ENCODE measurements at regions not wholly inside any gene's neighbourhood (a gene's known extent, or its start where the extent isn't known, plus 50 kb on each side); places are given as distances from the start of the nearest gene placed in this dataset.

GRCh38 chr21:14838400-14838799 is 226.4 kb downstream of the NRIP1 start:
- no peak for TF ChIP-seq POLR2A (conservative IDR thresholded peaks at IDR 0.05)
- no peak for TF ChIP-seq ZNF143 (CRISPR knock-in tag; IDR thresholded peaks at IDR 0.05)

All from K562 (cell line).